HFFc6 (cell line): ENCODE measurements at regions not wholly inside any gene's neighbourhood (a gene's known extent, or its start where the extent isn't known, plus 50 kb on each side); places are given as distances from the start of the nearest gene placed in this dataset.
"Not testable (repeated sequence)": the region's sequence is repeated elsewhere in the genome, so short reads cannot be mapped to it uniquely, and the experiment has no call there.

ENCODE experiments used
- DNase-seq: peaks from one replicate; pipeline ENCODE4 v3.0.0-alpha.2; 2018
- H3K27ac Mint-ChIP-seq: 2 replicates; pipeline ENCODE4 v1.8.0; 2020; ENCODE audit warnings: mild to moderate bottlenecking, mixed read lengths
- H3K27me3 Mint-ChIP-seq: 2 replicates; pipeline ENCODE4 v1.8.0; 2021; ENCODE audit warnings: mild to moderate bottlenecking, moderate library complexity, mixed read lengths; ENCODE audit not compliant: insufficient read depth
- H3K36me3 Mint-ChIP-seq: 2 replicates; pipeline ENCODE4 v1.8.0; 2021; ENCODE audit warnings: low read depth, mixed read lengths
- H3K4me1 Mint-ChIP-seq: 2 replicates; pipeline ENCODE4 v1.8.0; 2020; ENCODE audit warnings: low read depth, mixed read lengths
- H3K4me3 Mint-ChIP-seq: 2 replicates; pipeline ENCODE4 v1.8.0; 2020; ENCODE audit warnings: mild to moderate bottlenecking, moderate library complexity, mixed read lengths
- H3K9me3 Mint-ChIP-seq: 2 replicates; pipeline ENCODE4 v1.8.0; 2020; ENCODE audit warnings: mild to moderate bottlenecking, mixed read lengths
- CTCF ChIP-seq: fragments of 200-600 bp; sonication (generic); IDR thresholded peaks from 2 replicates; pipeline ENCODE4 v1.5.0; 2021; ENCODE audit warnings: antibody characterized with exemption, mild to moderate bottlenecking

GRCh38 chr2:80947601-80948130 is 643.1 kb upstream of the LRRTM1 start:
- no peaks in the 10 kb centered on the region for H3K27me3 Mint-ChIP-seq
- H3K27ac Mint-ChIP-seq: no peak overlapping the region

DNA sequence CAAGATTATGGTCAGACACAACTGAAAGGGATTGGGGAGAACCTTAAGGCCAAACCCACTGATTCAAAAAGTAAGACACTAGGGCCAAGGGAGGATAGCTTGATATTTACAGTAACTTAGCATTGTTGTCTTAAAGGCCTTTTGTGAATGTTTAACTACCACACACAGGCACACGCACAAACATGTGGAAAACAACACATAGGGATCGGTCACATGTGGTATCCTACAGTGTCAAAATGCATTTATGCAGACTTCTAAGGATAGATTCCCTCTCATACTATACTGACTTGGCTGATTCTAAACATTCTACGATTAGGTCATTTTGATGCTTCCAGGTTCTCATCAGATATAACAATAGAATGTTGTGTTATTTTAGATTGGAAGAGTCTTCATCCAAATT is 638.9 kb upstream of the LRRTM1 start:
- no peaks in the 10 kb centered on the region for H3K4me1 Mint-ChIP-seq
- no peak for TF ChIP-seq CTCF
- no peak for DNase-seq
- no peaks in the 10 kb centered on the region; the same call in 1 of the 2 replicates for H3K36me3 Mint-ChIP-seq
- no peak overlapping the region for H3K27ac Mint-ChIP-seq
- no peaks in the 10 kb centered on the region for H3K27me3 Mint-ChIP-seq
- no peak overlapping the region for H3K4me3 Mint-ChIP-seq
- H3K9me3 Mint-ChIP-seq: peaks cover 38% of the 10 kb centered on the region

More at GRCh38 chr2:80947601-80948130, 643.1 kb upstream of the LRRTM1 start:
- Mint-ChIP-seq H3K9me3 (peaks cover 33% of the 10 kb centered on the region), H3K36me3 (no peaks in the 10 kb centered on the region; the same call in 1 of the 2 replicates), H3K4me1 (no peaks in the 10 kb centered on the region), H3K4me3 (no peak overlapping the region)
- DNase-seq: no peak
- TF ChIP-seq CTCF: no peak

DNA sequence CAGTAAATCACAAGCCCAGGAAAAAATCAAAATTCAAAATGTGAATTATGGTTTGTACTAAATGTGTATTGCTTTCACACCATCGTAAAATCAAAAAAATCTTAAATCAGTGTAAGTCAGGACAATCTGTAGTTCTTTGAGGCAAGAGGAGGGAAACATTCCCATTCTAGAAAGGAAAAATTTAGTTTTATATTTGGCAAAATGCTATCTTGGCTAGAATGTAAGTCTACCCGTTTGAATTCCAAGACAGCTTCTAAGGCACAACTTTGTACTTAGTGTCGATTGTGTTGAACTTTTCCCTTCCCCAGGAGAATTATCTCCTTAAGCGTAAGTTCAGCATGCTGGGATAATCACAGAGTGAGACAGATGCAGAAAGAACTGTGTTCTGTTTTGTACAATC is 638.2 kb upstream of the LRRTM1 start:
- no peak for TF ChIP-seq CTCF
- Mint-ChIP-seq H3K27ac (no peak overlapping the region), H3K4me1 (no peaks in the 10 kb centered on the region), H3K36me3 (no peaks in the 10 kb centered on the region; the same call in 1 of the 2 replicates), H3K9me3 (peaks cover 39% of the 10 kb centered on the region), H3K27me3 (no peaks in the 10 kb centered on the region), H3K4me3 (no peak overlapping the region)
- DNase-seq: no peak

GRCh38 chr2:80938463-80938862 is 633.9 kb upstream of the LRRTM1 start:
- no peaks in the 10 kb centered on the region for H3K4me1 Mint-ChIP-seq
- no peak for DNase-seq
- TF ChIP-seq CTCF: no peak
- no peak overlapping the region for H3K4me3 Mint-ChIP-seq
- peaks cover 58% of the 10 kb centered on the region for H3K9me3 Mint-ChIP-seq
- H3K36me3 Mint-ChIP-seq: no peaks in the 10 kb centered on the region
- H3K27me3 Mint-ChIP-seq: no peaks in the 10 kb centered on the region
- H3K27ac Mint-ChIP-seq: no peak overlapping the region

DNA sequence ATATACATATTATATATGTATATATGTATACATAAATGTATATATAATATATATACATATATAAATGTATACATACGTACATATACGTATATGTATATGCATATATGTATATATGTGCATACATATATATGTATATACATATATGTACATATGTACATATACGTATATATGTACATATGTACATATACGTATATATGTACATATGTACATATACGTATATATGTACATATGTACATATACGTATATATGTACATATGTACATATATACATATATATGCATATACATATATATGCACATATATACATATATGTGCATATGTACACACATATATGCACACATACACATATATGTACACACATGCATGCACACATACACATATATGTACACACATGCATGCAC is 627.3 kb upstream of the LRRTM1 start:
- not testable (repeated sequence) for H3K27me3 Mint-ChIP-seq, H3K4me3 Mint-ChIP-seq, H3K4me1 Mint-ChIP-seq, H3K36me3 Mint-ChIP-seq, DNase-seq, H3K27ac Mint-ChIP-seq
- H3K9me3 Mint-ChIP-seq: peaks cover 55% of the 10 kb centered on the region

GRCh38 chr2:80930777-80931176 is 626.2 kb upstream of the LRRTM1 start:
- Mint-ChIP-seq H3K4me1 (no peaks in the 10 kb centered on the region), H3K27ac (no peak overlapping the region), H3K4me3 (no peak overlapping the region), H3K36me3 (no peaks in the 10 kb centered on the region), H3K9me3 (peaks cover 47% of the 10 kb centered on the region), H3K27me3 (no peaks in the 10 kb centered on the region)
- no peak for TF ChIP-seq CTCF
- DNase-seq: no peak
